Mucosa of descending colon (tissue), 3 donors: ENCODE measurements at regions not wholly inside any gene's neighbourhood (a gene's known extent, or its start where the extent isn't known, plus 50 kb on each side); places are given as distances from the start of the nearest gene placed in this dataset.
"Not testable (repeated sequence)": the region's sequence is repeated elsewhere in the genome, so short reads cannot be mapped to it uniquely, and the experiment has no call there.

Experiments
- ATAC-seq: fragments of 200-7000 bp; cut with Tn5 transposase; one replicate; pipeline ENCODE4 v1.9.1; 2020; ENCODE audit warnings: mild to moderate bottlenecking, moderate library complexity
- DNase-seq, 3 donors: peaks; one replicate each; pipeline ENCODE4 v3.0.0-alpha.2; 2020
- H3K36me3 ChIP-seq: fragments of 200-600 bp; one replicate; pipeline ENCODE4 v1.8.0; 2021; ENCODE audit warnings: low read depth, mild to moderate bottlenecking
- H3K4me1 ChIP-seq: fragments of 200-600 bp; one replicate; pipeline ENCODE4 v1.8.0; 2021; ENCODE audit warnings: low read depth, mild to moderate bottlenecking
- H3K4me3 ChIP-seq: fragments of 200-600 bp; one replicate; pipeline ENCODE4 v1.8.0; 2021; ENCODE audit warnings: mild to moderate bottlenecking
- H3K9me3 ChIP-seq: fragments of 200-600 bp; one replicate; pipeline ENCODE4 v1.8.0; 2021; ENCODE audit warnings: mild to moderate bottlenecking
- CTCF ChIP-seq: fragments of 200-600 bp; IDR thresholded peaks from one replicate; pipeline ENCODE4 v1.8.0; 2022; ENCODE audit warnings: antibody characterized with exemption, mild to moderate bottlenecking
- intact Hi-C, 2 donors: fragments of 100-400 bp; cut with DNase I in 1 of 2; cut with micrococcal nuclease in 1 of 2; formaldehyde crosslinking; loops; one replicate each; pipeline versions ENCODE4 v1.11.0 to v1.11.1; 2022; cut with DNase I, micrococcal nuclease
- donor health status: DM: no; HTN: no; CAD: no; lungs with moderate emphysema.
- donor health status: DM: no; HTN: no; CAD: no.
- donor health status: DM: no; HTN: yes; CAD: no.

- DNase-seq (no peak), ATAC-seq (peak; percentile 20)
- H3K4me3 ChIP-seq: no peak overlapping the region
- intact Hi-C loops: no loop called here
- H3K4me1 ChIP-seq: no peaks in the 10 kb centered on the region
- no peaks in the 10 kb centered on the region for H3K36me3 ChIP-seq
- TF ChIP-seq CTCF: no peak
- H3K9me3 ChIP-seq: no peaks in the 10 kb centered on the region
These were observed 183.9 kb upstream of the CMC1 start for GRCh38 chr3:28057539-28057938.

- H3K4me3 ChIP-seq, intact Hi-C loops, ATAC-seq, DNase-seq, H3K9me3 ChIP-seq, H3K4me1 ChIP-seq, H3K36me3 ChIP-seq: not testable (repeated sequence)
These were observed 182.2 kb upstream of the CMC1 start for GRCh38 chr3:28059199-28059598.

GRCh38 chr3:28066020-28066419 is 175.4 kb upstream of the CMC1 start:
- no peak for DNase-seq
- Histone ChIP-seq H3K4me3 (no peak overlapping the region), H3K4me1 (peaks cover 10% of the 10 kb centered on the region), H3K36me3 (no peaks in the 10 kb centered on the region), H3K9me3 (peaks cover 15% of the 10 kb centered on the region)
- TF ChIP-seq CTCF: no peak
- intact Hi-C loops: no loop called here
- ATAC-seq: no peak

GRCh38 chr3:28067014-28067413 is 174.4 kb upstream of the CMC1 start:
- H3K4me3 ChIP-seq: no peak overlapping the region
- DNase-seq: no peak
- ATAC-seq: no peak
- no peaks in the 10 kb centered on the region for H3K36me3 ChIP-seq
- H3K9me3 ChIP-seq: peaks cover 15% of the 10 kb centered on the region
- H3K4me1 ChIP-seq: peaks cover 10% of the 10 kb centered on the region
- intact Hi-C loops: no loop called here
- no peak for TF ChIP-seq CTCF

- intact Hi-C loops: no loop called here
- H3K4me3 ChIP-seq: no peak overlapping the region
- no peak for TF ChIP-seq CTCF
- no peaks in the 10 kb centered on the region for H3K36me3 ChIP-seq
- peaks cover 10% of the 10 kb centered on the region for H3K4me1 ChIP-seq
- ATAC-seq: peak; percentile 95
- peaks cover 15% of the 10 kb centered on the region for H3K9me3 ChIP-seq
- DNase-seq: peak in 1 of 3 donors; percentile 30
These were observed 173.1 kb upstream of the CMC1 start for GRCh38 chr3:28068342-28068741.

- H3K4me3 ChIP-seq: no peak overlapping the region
- TF ChIP-seq CTCF: no peak
- ATAC-seq (no peak), DNase-seq (no peak)
- H3K36me3 ChIP-seq: no peaks in the 10 kb centered on the region
- H3K9me3 ChIP-seq: peaks cover 15% of the 10 kb centered on the region
- intact Hi-C loops: no loop called here
- peaks cover 10% of the 10 kb centered on the region for H3K4me1 ChIP-seq
These were observed 172.0 kb upstream of the CMC1 start for GRCh38 chr3:28069438-28069837.
